ENCODE measurements at regions not wholly inside any gene's neighbourhood (a gene's known extent, or its start where the extent isn't known, plus 50 kb on each side); places are given as distances from the start of the nearest gene placed in this dataset.

DNA sequence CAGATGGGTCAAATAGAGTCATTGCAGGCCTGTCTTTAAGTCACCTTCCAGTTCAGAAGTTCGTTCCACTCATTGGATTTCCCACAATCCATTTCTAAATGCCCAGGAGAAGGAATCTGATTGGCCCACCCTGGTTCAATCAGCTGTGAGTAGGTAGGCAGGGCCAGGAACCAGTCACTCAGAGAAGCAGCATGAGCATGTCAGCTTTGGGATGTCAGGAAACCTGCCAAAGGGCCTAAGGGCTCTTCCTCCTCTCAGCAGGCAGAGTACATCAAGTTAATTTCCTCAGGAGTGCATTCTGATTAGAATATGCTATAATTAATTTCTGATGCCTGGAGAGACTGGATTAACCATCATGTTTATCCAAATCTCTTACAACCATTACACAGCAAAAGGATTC, 412.9 kb upstream of the CCNH start:
- DNase-seq (ENCODE audit: low spot score) (peak; percentile 7), ATAC-seq (no peak; the same call in 2 of the 3 replicates)
- H3K4me2 ChIP-seq: no peak overlapping the region
- H3K27me3 Mint-ChIP-seq (ENCODE audit: insufficient read depth, low read depth, poor library complexity): peaks cover 2% of the 10 kb centered on the region
- peaks cover 5% of the 10 kb centered on the region; the same call in 2 of the 3 replicates for H3K9me3 Mint-ChIP-seq
- H3K27ac ChIP-seq (ENCODE audit: low read depth): no peak overlapping the region
- H3K4me1 ChIP-seq (ENCODE audit: insufficient read depth): peaks cover 4% of the 10 kb centered on the region; the same call in 1 of the 2 replicates
- no peak overlapping the region for H3K4me3 ChIP-seq
- H3F3A ChIP-seq (replicated peaks; ENCODE audit: low read depth): no peaks in the 10 kb centered on the region
- no peaks in the 10 kb centered on the region for H3K4me1 Mint-ChIP-seq
- no peak overlapping the region for H3K27ac Mint-ChIP-seq
- H3K9me2 ChIP-seq (ENCODE audit: insufficient read depth): peaks cover 7% of the 10 kb centered on the region; the same call in 1 of the 2 replicates
- no peaks in the 10 kb centered on the region for H3K79me2 ChIP-seq (replicated peaks; ENCODE audit: insufficient read depth)
- H2AFZ ChIP-seq: no peak overlapping the region
- peaks cover 6% of the 10 kb centered on the region; the same call in 2 of the 3 replicates for H3K36me3 Mint-ChIP-seq (ENCODE audit: low read depth)
- H3K27me3 ChIP-seq (ENCODE audit: insufficient read depth): no peaks in the 10 kb centered on the region
- TF ChIP-seq, protein P1, sequence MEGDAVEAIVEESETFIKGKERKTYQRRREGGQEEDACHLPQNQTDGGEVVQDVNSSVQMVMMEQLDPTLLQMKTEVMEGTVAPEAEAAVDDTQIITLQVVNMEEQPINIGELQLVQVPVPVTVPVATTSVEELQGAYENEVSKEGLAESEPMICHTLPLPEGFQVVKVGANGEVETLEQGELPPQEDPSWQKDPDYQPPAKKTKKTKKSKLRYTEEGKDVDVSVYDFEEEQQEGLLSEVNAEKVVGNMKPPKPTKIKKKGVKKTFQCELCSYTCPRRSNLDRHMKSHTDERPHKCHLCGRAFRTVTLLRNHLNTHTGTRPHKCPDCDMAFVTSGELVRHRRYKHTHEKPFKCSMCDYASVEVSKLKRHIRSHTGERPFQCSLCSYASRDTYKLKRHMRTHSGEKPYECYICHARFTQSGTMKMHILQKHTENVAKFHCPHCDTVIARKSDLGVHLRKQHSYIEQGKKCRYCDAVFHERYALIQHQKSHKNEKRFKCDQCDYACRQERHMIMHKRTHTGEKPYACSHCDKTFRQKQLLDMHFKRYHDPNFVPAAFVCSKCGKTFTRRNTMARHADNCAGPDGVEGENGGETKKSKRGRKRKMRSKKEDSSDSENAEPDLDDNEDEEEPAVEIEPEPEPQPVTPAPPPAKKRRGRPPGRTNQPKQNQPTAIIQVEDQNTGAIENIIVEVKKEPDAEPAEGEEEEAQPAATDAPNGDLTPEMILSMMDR (conservative IDR thresholded peaks at IDR 0.05; ENCODE audit: low read depth in 2 of 2): no peak
- TF ChIP-seq EZH2phosphoT487 (IDR thresholded peaks at IDR 0.05; ENCODE audit: unreplicated experiment) (no peak), EZH2 (IDR thresholded peaks at IDR 0.05; ENCODE audit: low read depth, unreplicated experiment) (no peak)
- no peaks in the 10 kb centered on the region for H3K36me3 ChIP-seq (ENCODE audit: insufficient read depth)
- H3K4me3 Mint-ChIP-seq: no peak overlapping the region
- H4K20me1 ChIP-seq (replicated peaks; ENCODE audit: insufficient read depth): no peaks in the 10 kb centered on the region

DNA sequence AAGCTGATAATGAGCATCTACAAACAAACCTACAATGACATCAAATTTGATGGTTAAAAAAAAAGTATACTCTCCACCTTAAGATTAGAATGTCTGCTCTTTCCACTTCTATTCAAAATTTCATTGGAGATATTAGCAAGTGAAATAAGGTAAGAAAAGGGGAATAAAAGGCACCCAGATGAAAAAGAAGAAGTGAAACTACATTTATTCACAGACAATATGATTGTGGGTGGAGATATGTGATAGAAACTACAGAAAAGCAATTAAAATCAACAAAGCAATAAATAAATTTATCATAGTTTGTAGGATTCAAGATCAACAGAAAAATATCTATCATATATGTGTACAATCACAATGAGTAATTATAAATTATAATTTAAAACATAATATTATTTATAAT, 395.1 kb upstream of the CCNH start:
- no peaks in the 10 kb centered on the region for H3K27me3 Mint-ChIP-seq (ENCODE audit: insufficient read depth, low read depth, poor library complexity)
- H3K27ac Mint-ChIP-seq: no peak overlapping the region
- Histone ChIP-seq H3K27ac (ENCODE audit: low read depth) (no peak overlapping the region), H2AFZ (no peak overlapping the region), H3K79me2 (replicated peaks; ENCODE audit: insufficient read depth) (no peaks in the 10 kb centered on the region), H3F3A (replicated peaks; ENCODE audit: low read depth) (no peaks in the 10 kb centered on the region), H3K9me2 (ENCODE audit: insufficient read depth) (no peaks in the 10 kb centered on the region), H3K36me3 (ENCODE audit: insufficient read depth) (no peaks in the 10 kb centered on the region), H3K27me3 (ENCODE audit: insufficient read depth) (no peaks in the 10 kb centered on the region), H3K4me2 (no peak overlapping the region), H3K4me3 (no peak overlapping the region), H4K20me1 (replicated peaks; ENCODE audit: insufficient read depth) (no peaks in the 10 kb centered on the region), H3K4me1 (ENCODE audit: insufficient read depth) (peaks cover 3% of the 10 kb centered on the region; the same call in 1 of the 2 replicates)
- no peaks in the 10 kb centered on the region for H3K36me3 Mint-ChIP-seq (ENCODE audit: low read depth)
- no peaks in the 10 kb centered on the region for H3K9me3 Mint-ChIP-seq
- DNase-seq (ENCODE audit: low spot score) (no peak), ATAC-seq (no peak)
- TF ChIP-seq, protein P1 (conservative IDR thresholded peaks at IDR 0.05; ENCODE audit: low read depth in 2 of 2): no peak
- no peaks in the 10 kb centered on the region for H3K4me1 Mint-ChIP-seq
- H3K4me3 Mint-ChIP-seq: no peak overlapping the region

DNA sequence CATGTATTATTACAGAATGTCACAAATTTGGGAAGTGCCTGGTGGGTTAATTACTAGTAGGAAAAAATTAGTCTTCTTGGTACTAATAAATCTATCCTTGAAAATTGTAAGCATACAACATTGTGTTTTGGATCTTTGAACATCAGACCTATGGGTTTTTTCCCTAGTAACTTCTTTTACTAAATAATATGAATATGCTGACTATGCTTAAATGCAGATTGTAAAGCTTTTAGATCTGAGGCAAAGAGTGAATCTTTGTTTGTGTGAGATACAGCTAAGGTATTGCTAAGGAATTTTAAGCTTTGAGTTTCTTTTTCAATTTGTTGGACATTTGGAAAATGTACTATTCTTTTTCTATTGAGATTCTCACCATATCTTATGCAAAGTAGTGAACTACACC, 390.6 kb upstream of the CCNH start:
- H3K4me3 ChIP-seq: no peak overlapping the region
- H3K79me2 ChIP-seq (replicated peaks; ENCODE audit: insufficient read depth): no peaks in the 10 kb centered on the region
- H3K27ac ChIP-seq (ENCODE audit: low read depth): no peak overlapping the region
- H2AFZ ChIP-seq: no peak overlapping the region
- no peaks in the 10 kb centered on the region for H3K27me3 ChIP-seq (ENCODE audit: insufficient read depth)
- H3K9me2 ChIP-seq (ENCODE audit: insufficient read depth): no peaks in the 10 kb centered on the region
- Mint-ChIP-seq H3K27me3 (ENCODE audit: insufficient read depth, low read depth, poor library complexity) (no peaks in the 10 kb centered on the region), H3K36me3 (ENCODE audit: low read depth) (no peaks in the 10 kb centered on the region), H3K9me3 (no peaks in the 10 kb centered on the region), H3K27ac (no peak overlapping the region), H3K4me1 (no peaks in the 10 kb centered on the region), H3K4me3 (no peak overlapping the region)
- no peak for ATAC-seq
- H3K4me1 ChIP-seq (ENCODE audit: insufficient read depth): peaks cover 3% of the 10 kb centered on the region; the same call in 1 of the 2 replicates
- no peak for DNase-seq (ENCODE audit: low spot score)
- H3F3A ChIP-seq (replicated peaks; ENCODE audit: low read depth): no peaks in the 10 kb centered on the region
- TF ChIP-seq, protein P1 (conservative IDR thresholded peaks at IDR 0.05; ENCODE audit: low read depth in 2 of 2): no peak
- no peak overlapping the region for H3K4me2 ChIP-seq
- no peaks in the 10 kb centered on the region for H4K20me1 ChIP-seq (replicated peaks; ENCODE audit: insufficient read depth)
- H3K36me3 ChIP-seq (ENCODE audit: insufficient read depth): no peaks in the 10 kb centered on the region

All from GM23338 (cell line).